IMR-90 (cell line): ENCODE measurements at regions not wholly inside any gene's neighbourhood (a gene's known extent, or its start where the extent isn't known, plus 50 kb on each side); places are given as distances from the start of the nearest gene placed in this dataset.

Source experiments
- ATAC-seq: fragments of 200-7000 bp; cut with Tn5 transposase; 2 replicates; pipeline ENCODE4 v1.9.1; 2020; ENCODE audit warnings: low read depth, mild to moderate bottlenecking, moderate library complexity
- BruUV-seq: library from RNA; stranded (reverse); fragments of 400-500 nt; replicated peaks from 2 replicates; lab custom pipeline; 2021; lab: Mats Ljungman, UMichigan
- CTCF ChIA-PET: fragments of 300-600 bp; formaldehyde crosslinking; extraction: SDS; loops from one replicate; lab custom pipeline; 2021; ENCODE audit warnings: antibody characterized with exemption; lab: Yijun Ruan, JAX
- POLR2A ChIA-PET: fragments of 300-600 bp; sonication (Branson Sonifier 250); formaldehyde crosslinking; loops from one replicate; lab custom pipeline; 2022; ENCODE audit warnings: antibody characterized with exemption; ENCODE audit not compliant: unreplicated experiment; lab: Charles Lee
- DNase-seq: peaks from one replicate; pipeline ENCODE4 v3.0.0; 2013
- H2AFZ ChIP-seq: replicated peaks from 2 replicates; pipeline ENCODE3; 2013; ENCODE audit warnings: low read length, mild to moderate bottlenecking; ENCODE audit not compliant: poor library complexity
- H2AK5ac ChIP-seq: 2 replicates; pipeline ENCODE4 v1.6.1; 2013; ENCODE audit warnings: low read depth, low read length, inconsistent platforms
- H2AK9ac ChIP-seq: replicated peaks from 2 replicates; pipeline ENCODE3; 2013; ENCODE audit warnings: mild to moderate bottlenecking, low read depth, low read length, moderate library complexity; ENCODE audit not compliant: poor library complexity
- H2BK120ac ChIP-seq: 2 replicates; pipeline ENCODE4 v1.6.1; 2013; ENCODE audit warnings: low read depth, low read length, inconsistent platforms
- H2BK15ac ChIP-seq: 3 replicates; pipeline ENCODE4 v1.6.1; 2013; ENCODE audit warnings: low read depth, low read length, inconsistent platforms
- H2BK20ac ChIP-seq: 2 replicates; pipeline ENCODE4 v1.6.1; 2013; ENCODE audit warnings: low read depth, mild to moderate bottlenecking, inconsistent platforms, low read length, moderate library complexity
- H2BK5ac ChIP-seq: 2 replicates; pipeline ENCODE4 v1.6.1; 2013; ENCODE audit warnings: mild to moderate bottlenecking, low read depth, low read length, inconsistent platforms; ENCODE audit not compliant: poor library complexity, severe bottlenecking
- H3K14ac ChIP-seq: replicated peaks from 2 replicates; pipeline ENCODE4 v1.6.1; 2013; ENCODE audit warnings: low read depth, low read length, inconsistent platforms
- H3K18ac ChIP-seq: 2 replicates; pipeline ENCODE4 v1.6.1; 2013; ENCODE audit warnings: low read depth, low read length, control low read depth
- H3K23ac ChIP-seq: 2 replicates; pipeline ENCODE4 v1.6.1; 2013; ENCODE audit warnings: low read depth, low read length, inconsistent platforms
- H3K27ac ChIP-seq: 2 replicates; pipeline ENCODE4 v1.5.1; 2013; ENCODE audit warnings: mild to moderate bottlenecking, control low read depth, low read length; ENCODE audit not compliant: insufficient read depth
- H3K27me3 ChIP-seq: 2 replicates; pipeline ENCODE4 v1.6.1; 2013; ENCODE audit warnings: low read length; ENCODE audit not compliant: control insufficient read depth, insufficient read depth
- H3K36me3 ChIP-seq: 2 replicates; pipeline ENCODE4 v1.6.1; 2013; ENCODE audit warnings: low read length, mixed read lengths; ENCODE audit not compliant: control insufficient read depth, insufficient read depth
- H3K4ac ChIP-seq: 2 replicates; pipeline ENCODE4 v1.6.1; 2013; ENCODE audit warnings: low read depth, low read length, inconsistent platforms
- H3K4me1 ChIP-seq: 2 replicates; pipeline ENCODE4 v1.6.1; 2013; ENCODE audit warnings: low read length, mixed read lengths; ENCODE audit not compliant: control insufficient read depth, insufficient read depth
- H3K4me2 ChIP-seq: 2 replicates; pipeline ENCODE4 v1.6.1; 2013; ENCODE audit warnings: low read depth, mild to moderate bottlenecking, control low read depth, low read length, moderate library complexity
- H3K4me3 ChIP-seq: 2 replicates; pipeline ENCODE4 v1.5.1; 2013; ENCODE audit warnings: low read depth, mild to moderate bottlenecking, control low read depth, low read length, moderate library complexity; ENCODE audit not compliant: insufficient read depth
- H3K56ac ChIP-seq: 2 replicates; pipeline ENCODE4 v1.6.1; 2013; ENCODE audit warnings: low read length, inconsistent platforms; ENCODE audit not compliant: insufficient read depth; ENCODE audit errors: extremely low read depth
- H3K79me1 ChIP-seq, 2 experiments: 2 replicates each; pipeline ENCODE4 v1.6.1; 2013; ENCODE audit warnings: low read length in 2 of 2, inconsistent platforms in 1 of 2, low read depth in 1 of 2
- H3K9ac ChIP-seq: 2 replicates; pipeline ENCODE4 v1.6.1; 2013; ENCODE audit warnings: low read depth, low read length, control low read depth
- H3K9me1 ChIP-seq: 2 replicates; pipeline ENCODE4 v1.6.1; 2013; ENCODE audit warnings: low read length, inconsistent platforms; ENCODE audit not compliant: insufficient read depth
- H3K9me3 ChIP-seq: 2 replicates; pipeline ENCODE4 v1.6.1; 2013; ENCODE audit warnings: low read length; ENCODE audit not compliant: control insufficient read depth, insufficient read depth
- H4K20me1 ChIP-seq: 2 replicates; pipeline ENCODE4 v1.6.1; 2013; ENCODE audit warnings: low read length, inconsistent platforms; ENCODE audit not compliant: insufficient read depth
- H4K5ac ChIP-seq: 2 replicates; pipeline ENCODE4 v1.6.1; 2013; ENCODE audit warnings: mild to moderate bottlenecking, low read depth, low read length, control low read depth
- H4K8ac ChIP-seq, 2 experiments: 2 replicates each; pipeline ENCODE4 v1.6.1; 2013; ENCODE audit warnings: low read depth in 2 of 2, low read length in 2 of 2, control low read depth in 1 of 2, inconsistent platforms in 1 of 2
- H4K91ac ChIP-seq: 2 replicates; pipeline ENCODE4 v1.6.1; 2013; ENCODE audit warnings: low read depth, low read length, inconsistent platforms; ENCODE audit not compliant: insufficient read depth
- BHLHE40 ChIP-seq: fragments of 150-350 bp; IDR thresholded peaks from 2 replicates; pipeline ENCODE4 v1.6.1; 2016; ENCODE audit warnings: mild to moderate bottlenecking, low read depth, low read length
- CHD1 ChIP-seq: IDR thresholded peaks from 2 replicates; pipeline ENCODE4 v1.6.1; 2012; ENCODE audit warnings: low read depth, low read length, improper control_type of control experiment
- ELK1 ChIP-seq: fragments of 150-350 bp; IDR thresholded peaks from 2 replicates; pipeline ENCODE4 v1.6.1; 2016; ENCODE audit warnings: low read depth, mild to moderate bottlenecking, low read length, moderate library complexity, borderline replicate concordance
- MAZ ChIP-seq: IDR thresholded peaks from 2 replicates; pipeline ENCODE4 v1.6.1; 2012; ENCODE audit warnings: low read depth, mild to moderate bottlenecking, low read length, improper control_type of control experiment, moderate library complexity, borderline replicate concordance
- MXI1 ChIP-seq: IDR thresholded peaks from 2 replicates; pipeline ENCODE4 v1.6.1; 2012; ENCODE audit warnings: low read depth, mild to moderate bottlenecking, low read length, moderate library complexity, borderline replicate concordance
- NFE2L2 ChIP-seq: fragments of 150-350 bp; IDR thresholded peaks from 2 replicates; pipeline ENCODE4 v1.6.1; 2016; ENCODE audit warnings: low read depth, mild to moderate bottlenecking, low read length
- POLR2A ChIP-seq: IDR thresholded peaks from 2 replicates; pipeline ENCODE4 v1.6.1; 2012; ENCODE audit warnings: mild to moderate bottlenecking, low read depth, low read length
- WGBS, 2 experiments: methylation state at CpG; one replicate each; pipeline versions ENCODE4 v1.1.5 to v1.1.7; 2013; ENCODE audit warnings: missing lambda C conversion rate in 2 of 2; ENCODE audit not compliant: insufficient read length in 1 of 2; ENCODE audit errors: extremely low coverage in 2 of 2; 5-methylcytosine and 5-hydroxymethylcytosine counted together
- dilution Hi-C: fragments of 300-500 bp; cut with HindIII; formaldehyde crosslinking; loops from one replicate; pipeline ENCODE4 v1.14.3; 2018; ENCODE audit warnings: low sequenced_read_pairs; ENCODE audit not compliant: unreplicated experiment
- in situ Hi-C: fragments of 300-500 bp; cut with MboI; formaldehyde crosslinking; loops from 3 replicates; pipeline ENCODE4 v1.14.3; 2019; ENCODE audit warnings: low sequenced_read_pairs, inconsistent platforms, mixed read lengths
- intact Hi-C: fragments of 100-400 bp; cut with micrococcal nuclease; formaldehyde crosslinking; loops from 2 replicates; pipeline ENCODE4 v1.10.0; 2022
- TF ChIP-seq, protein P1 (sequence below): conservative IDR thresholded peaks from 2 replicates; pipeline ENCODE4 v1.5.1; 2012; ENCODE audit warnings: mild to moderate bottlenecking, low read depth, low read length, improper control_type of control experiment

GRCh38 chr12:65725376-65725775, 98.9 kb upstream of the HMGA2 start:
- Histone ChIP-seq H2AK5ac (no peak overlapping the region), H3K4ac (no peak overlapping the region), H2BK15ac (no peak overlapping the region), H4K8ac (no peak overlapping the region), H4K20me1 (no peaks in the 10 kb centered on the region), H3K27me3 (peaks cover 13% of the 10 kb centered on the region), H4K5ac (no peak overlapping the region), H3K4me1 (no peaks in the 10 kb centered on the region), H3K23ac (no peak overlapping the region), H3K36me3 (no peaks in the 10 kb centered on the region), H2AFZ (no peak overlapping the region), H2BK5ac (no peak overlapping the region), H2BK120ac (no peak overlapping the region), H3K9me3 (no peaks in the 10 kb centered on the region), H3K56ac (no peak overlapping the region), H3K14ac (no peak overlapping the region), H3K79me1 (no peaks in the 10 kb centered on the region), H3K27ac (no peak overlapping the region), H3K9ac (no peak overlapping the region), H2AK9ac (no peak overlapping the region), H2BK20ac (no peak overlapping the region), H4K91ac (no peak overlapping the region), H3K4me2 (no peak overlapping the region), H3K18ac (no peak overlapping the region), H3K9me1 (no peaks in the 10 kb centered on the region; the same call in 1 of the 2 replicates), H3K4me3 (no peak overlapping the region)
- no CpG with 5 or more reads among the region's 2 CpGs for whole genome bisulfite sequencing, 2 experiments
- no TSS peak for BruUV-seq
- ATAC-seq (peak; percentile 65; the same call in 1 of the 2 replicates), DNase-seq (peak; percentile 46)
- ChIA-PET CTCF (no interaction called here), POLR2A (no interaction called here)
- dilution Hi-C loops = no loop called here
- intact Hi-C loops = loop anchor here (10.0 kb wide), 1 partner anchor 831 kb away; no protein-coding TSS in a partner anchor
- TF ChIP-seq BHLHE40 (no peak), MXI1 (no peak), CHD1 (no peak), POLR2A (no peak), ELK1 (no peak), MAZ (no peak), NFE2L2 (no peak)
- TF ChIP-seq, protein P1, sequence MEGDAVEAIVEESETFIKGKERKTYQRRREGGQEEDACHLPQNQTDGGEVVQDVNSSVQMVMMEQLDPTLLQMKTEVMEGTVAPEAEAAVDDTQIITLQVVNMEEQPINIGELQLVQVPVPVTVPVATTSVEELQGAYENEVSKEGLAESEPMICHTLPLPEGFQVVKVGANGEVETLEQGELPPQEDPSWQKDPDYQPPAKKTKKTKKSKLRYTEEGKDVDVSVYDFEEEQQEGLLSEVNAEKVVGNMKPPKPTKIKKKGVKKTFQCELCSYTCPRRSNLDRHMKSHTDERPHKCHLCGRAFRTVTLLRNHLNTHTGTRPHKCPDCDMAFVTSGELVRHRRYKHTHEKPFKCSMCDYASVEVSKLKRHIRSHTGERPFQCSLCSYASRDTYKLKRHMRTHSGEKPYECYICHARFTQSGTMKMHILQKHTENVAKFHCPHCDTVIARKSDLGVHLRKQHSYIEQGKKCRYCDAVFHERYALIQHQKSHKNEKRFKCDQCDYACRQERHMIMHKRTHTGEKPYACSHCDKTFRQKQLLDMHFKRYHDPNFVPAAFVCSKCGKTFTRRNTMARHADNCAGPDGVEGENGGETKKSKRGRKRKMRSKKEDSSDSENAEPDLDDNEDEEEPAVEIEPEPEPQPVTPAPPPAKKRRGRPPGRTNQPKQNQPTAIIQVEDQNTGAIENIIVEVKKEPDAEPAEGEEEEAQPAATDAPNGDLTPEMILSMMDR = no peak
- in situ Hi-C loops = no loop called here
